ENCODE measurements at regions not wholly inside any gene's neighbourhood (a gene's known extent, or its start where the extent isn't known, plus 50 kb on each side); places are given as distances from the start of the nearest gene placed in this dataset.

GRCh38 chr9:90948156-90948555, 146.5 kb downstream of the SYK start:
- DNase-seq (ENCODE audit: low spot score), result no peak

- DNase-seq (ENCODE audit: low spot score), result no peak
These were observed 149.0 kb downstream of the SYK start for GRCh38 chr9:90950600-90950999.

- no peak for DNase-seq (ENCODE audit: low spot score)
These were observed 151.6 kb downstream of the SYK start for GRCh38 chr9:90953200-90953599.

- no peak for DNase-seq (ENCODE audit: low spot score)
These were observed 152.2 kb downstream of the SYK start for GRCh38 chr9:90953805-90954204.

GRCh38 chr9:90956026-90956810, 154.6 kb downstream of the SYK start:
- DNase-seq (ENCODE audit: low spot score), result peak; percentile 75

- DNase-seq (ENCODE audit: low spot score), result no peak
These were observed 156.7 kb downstream of the SYK start for GRCh38 chr9:90958328-90958727.

GRCh38 chr9:90960941-90961340, 159.3 kb downstream of the SYK start:
- peak; percentile 43 for DNase-seq (ENCODE audit: low spot score)

- DNase-seq (ENCODE audit: low spot score), result peak; percentile 79
These were observed 159.8 kb downstream of the SYK start for GRCh38 chr9:90961375-90961774.

GRCh38 chr9:90964101-90965020, 162.7 kb downstream of the SYK start:
- no peak for DNase-seq (ENCODE audit: low spot score)

GRCh38 chr9:90965226-90966030, 163.8 kb downstream of the SYK start:
- no peak for DNase-seq (ENCODE audit: low spot score)

GRCh38 chr9:90966031-90966290, 164.3 kb downstream of the SYK start:
- DNase-seq (ENCODE audit: low spot score), result no peak

GRCh38 chr9:90966480-90967144, 165.0 kb downstream of the SYK start:
- DNase-seq (ENCODE audit: low spot score), result peak; percentile 48

- no peak for DNase-seq (ENCODE audit: low spot score)
These were observed 165.5 kb downstream of the SYK start for GRCh38 chr9:90967145-90967538.

GRCh38 chr9:90969021-90969675, 167.5 kb downstream of the SYK start:
- DNase-seq (ENCODE audit: low spot score), result no peak

GRCh38 chr9:90970608-90971007, 169.0 kb downstream of the SYK start:
- no peak for DNase-seq (ENCODE audit: low spot score)

GRCh38 chr9:90972057-90972456, 170.4 kb downstream of the SYK start:
- no peak for DNase-seq (ENCODE audit: low spot score)

- DNase-seq (ENCODE audit: low spot score), result no peak
These were observed 172.4 kb downstream of the SYK start for GRCh38 chr9:90974016-90974415.

GRCh38 chr9:90974643-90975245, 173.1 kb downstream of the SYK start:
- DNase-seq (ENCODE audit: low spot score), result no peak

- no peak for DNase-seq (ENCODE audit: low spot score)
These were observed 174.3 kb downstream of the SYK start for GRCh38 chr9:90975781-90976538.

- DNase-seq (ENCODE audit: low spot score), result no peak
These were observed 177.5 kb downstream of the SYK start for GRCh38 chr9:90979138-90979551.
